ENCODE measurements at regions not wholly inside any gene's neighbourhood (a gene's known extent, or its start where the extent isn't known, plus 50 kb on each side); places are given as distances from the start of the nearest gene placed in this dataset.

DNA sequence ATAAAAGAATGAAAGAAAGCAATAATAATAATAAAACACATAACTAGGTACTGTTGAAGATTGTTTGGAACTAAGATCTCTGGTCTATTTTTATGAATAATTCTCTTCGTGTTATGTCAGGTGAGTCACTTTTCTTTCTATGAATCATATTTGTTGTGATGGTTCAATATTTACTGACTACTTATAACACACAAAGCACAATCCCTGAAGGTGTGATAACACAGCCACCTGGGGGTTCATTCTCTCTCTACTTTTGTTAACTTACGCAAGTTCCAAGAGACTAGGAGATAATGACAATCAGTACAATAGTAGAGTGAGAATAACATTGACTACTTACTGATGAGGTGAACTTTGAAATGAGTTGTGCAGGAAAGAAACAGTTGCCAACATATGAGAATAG lies 149.9 kb downstream of the IBTK start:
- CTCF ChIA-PET (ENCODE audit: partially characterized antibody): no interaction called here
- Histone ChIP-seq H3K4me1 (replicated peaks in 1 of 4; ENCODE audit: control insufficient read depth in 3 of 4, insufficient read depth in 4 of 4, low read length in 3 of 4) (no peaks in the 10 kb centered on the region), H2BK120ac (replicated peaks; ENCODE audit: low read depth, low read length) (no peak overlapping the region), H2BK12ac (ENCODE audit: low read depth, low read length) (no peak overlapping the region), H3K4me3 (ENCODE audit: extremely low read depth in 1 of 4, insufficient read depth in 2 of 4, low read depth in 3 of 4, low read length in 4 of 4) (no peak overlapping the region), H4K8ac (ENCODE audit: extremely low read depth, insufficient read depth, low read length) (no peak overlapping the region), H3K14ac (ENCODE audit: insufficient read length) (no peak overlapping the region), H4K91ac (replicated peaks; ENCODE audit: insufficient read length, low read length) (no peak overlapping the region), H2BK5ac (ENCODE audit: low read depth, low read length) (no peak overlapping the region), H2AK5ac (ENCODE audit: low read depth, low read length) (no peak overlapping the region), H3K36me3 (ENCODE audit: control insufficient read depth in 2 of 4, insufficient read depth in 4 of 4, low read length in 3 of 4) (no peaks in the 10 kb centered on the region), H3K18ac (ENCODE audit: extremely low read depth, low read length) (no peak overlapping the region), H3K4me2 (ENCODE audit: insufficient read depth in 1 of 2, low read depth in 2 of 2, low read length in 2 of 2) (no peak overlapping the region), H3K23ac (ENCODE audit: insufficient read length) (no peak overlapping the region), H4K5ac (ENCODE audit: insufficient read length, low read depth, low read length) (no peak overlapping the region), H3K23me2 (ENCODE audit: low read depth, low read length) (no peaks in the 10 kb centered on the region), H3K56ac (replicated peaks; ENCODE audit: insufficient read length, low read depth, low read length) (no peak overlapping the region), H3K4ac (replicated peaks; ENCODE audit: insufficient read length, low read depth, low read length) (no peak overlapping the region), H3K9me3 (ENCODE audit: insufficient read depth in 2 of 2, low read depth in 1 of 2, low read length in 1 of 2) (peaks cover 0 to 6% of the 10 kb centered on the region in 2 experiments; a peak in 1 of 4 replicates), H3K9ac (replicated peaks in 1 of 4; ENCODE audit: extremely low read depth in 1 of 4, low read depth in 3 of 4, low read length in 3 of 4) (no peak overlapping the region), H2BK20ac (ENCODE audit: low read length) (no peak overlapping the region), H3K79me2 (ENCODE audit: control insufficient read depth in 1 of 2, insufficient read depth in 2 of 2, low read length in 2 of 2) (no peaks in the 10 kb centered on the region), H3K27me3 (replicated peaks in 1 of 4; ENCODE audit: control insufficient read depth in 3 of 4, extremely low read depth in 1 of 4, insufficient read depth in 3 of 4, low read length in 3 of 4) (no peaks in the 10 kb centered on the region), H2BK15ac (ENCODE audit: low read length) (no peak overlapping the region), H3K79me1 (ENCODE audit: low read depth, low read length) (no peaks in the 10 kb centered on the region), H2AFZ (ENCODE audit: low read length) (no peak overlapping the region), H4K20me1 (replicated peaks in 1 of 2; ENCODE audit: control insufficient read depth in 1 of 2, insufficient read depth in 2 of 2, low read length in 2 of 2) (no peaks in the 10 kb centered on the region), H3K27ac (ENCODE audit: low read depth, low read length) (no peak overlapping the region)
- DNase-seq (ENCODE audit: low read depth in 1 of 2, low spot score in 2 of 2): no peak
- FAIRE-seq: no peak
- 90% methylated on average over 2 of the region's 2 CpGs; no CpG with 5 or more reads in 1 of the 2 experiments for WGBS, 2 experiments (ENCODE audit: extremely low coverage in 1 of 2, insufficient coverage in 1 of 2, insufficient read length in 1 of 2, insufficient replicate concordance in 2 of 2, low coverage in 1 of 2, low lambda C conversion rate in 2 of 2, missing lambda C conversion rate in 1 of 2)
- no peak for TF ChIP-seq KDM1A (IDR thresholded peaks at IDR 0.05; ENCODE audit: borderline replicate concordance, low read length)
- TF ChIP-seq SIRT6 (IDR thresholded peaks at IDR 0.05; ENCODE audit: low read length): no peak
- no peak for TF ChIP-seq CHD2 (IDR thresholded peaks at IDR 0.05; ENCODE audit: low read length)
- TF ChIP-seq HDAC2 (IDR thresholded peaks at IDR 0.05; ENCODE audit: borderline replicate concordance in 1 of 2, low read depth in 2 of 2, low read length in 2 of 2): no peak
- no peak for TF ChIP-seq CBX5 (IDR thresholded peaks at IDR 0.05; ENCODE audit: low read depth, low read length)
- POLR2A ChIA-PET (ENCODE audit: partially characterized antibody): no interaction called here

Measured in H1 (cell line).